GM23338 (cell line): ENCODE measurements at regions not wholly inside any gene's neighbourhood (a gene's known extent, or its start where the extent isn't known, plus 50 kb on each side); places are given as distances from the start of the nearest gene placed in this dataset.

Experiments
- ATAC-seq: fragments of 200-7000 bp; cut with Tn5 transposase; 3 replicates; pipeline ENCODE4 v1.9.1; 2020
- DNase-seq: peaks from one replicate; pipeline ENCODE4 v3.0.0-alpha.2; 2015; ENCODE audit warnings: low spot score
- H2AFZ ChIP-seq: fragments of 200-600 bp; sonication (generic); 2 replicates; pipeline ENCODE4 v1.8.0; 2016; ENCODE audit warnings: antibody characterized with exemption, mild to moderate bottlenecking, moderate library complexity
- H3F3A ChIP-seq: fragments of 200-600 bp; sonication (generic); replicated peaks from 2 replicates; pipeline ENCODE4 v1.8.0; 2017; ENCODE audit warnings: antibody characterized with exemption, mixed run types, low read depth
- H3K27ac ChIP-seq: fragments of 200-600 bp; sonication (generic); 2 replicates; pipeline ENCODE4 v1.6.1; 2016; ENCODE audit warnings: low read depth
- H3K27me3 ChIP-seq: fragments of 200-600 bp; sonication (generic); 2 replicates; pipeline ENCODE4 v1.8.0; 2016; ENCODE audit warnings: mild to moderate bottlenecking, mixed run types, moderate library complexity; ENCODE audit not compliant: insufficient read depth
- H3K36me3 ChIP-seq: fragments of 200-600 bp; sonication (generic); 2 replicates; pipeline ENCODE4 v1.8.0; 2016; ENCODE audit warnings: mild to moderate bottlenecking; ENCODE audit not compliant: insufficient read depth
- H3K4me1 ChIP-seq: fragments of 200-600 bp; sonication (generic); 2 replicates; pipeline ENCODE4 v1.8.0; 2016; ENCODE audit warnings: mild to moderate bottlenecking, moderate library complexity; ENCODE audit not compliant: insufficient read depth
- H3K4me2 ChIP-seq: fragments of 200-600 bp; sonication (generic); 2 replicates; pipeline ENCODE4 v1.7.1; 2017; ENCODE audit warnings: mixed run types
- H3K4me3 ChIP-seq: fragments of 200-600 bp; sonication (generic); 2 replicates; pipeline ENCODE4 v1.6.1; 2016; ENCODE audit warnings: mixed run types
- H3K79me2 ChIP-seq: fragments of 200-600 bp; sonication (generic); replicated peaks from 2 replicates; pipeline ENCODE4 v1.8.0; 2017; ENCODE audit warnings: mild to moderate bottlenecking; ENCODE audit not compliant: insufficient read depth
- H3K9me2 ChIP-seq: fragments of 200-600 bp; sonication (generic); 2 replicates; pipeline ENCODE4 v1.8.0; 2017; ENCODE audit not compliant: insufficient read depth
- H4K20me1 ChIP-seq: fragments of 200-600 bp; sonication (generic); replicated peaks from 2 replicates; pipeline ENCODE4 v1.8.0; 2017; ENCODE audit warnings: mild to moderate bottlenecking; ENCODE audit not compliant: insufficient read depth
- H3K27ac Mint-ChIP-seq: 2 replicates; pipeline ENCODE4 v1.8.0; 2020; ENCODE audit warnings: inconsistent platforms, mild to moderate bottlenecking, moderate library complexity, mixed read lengths
- H3K27me3 Mint-ChIP-seq: 3 replicates; pipeline ENCODE4 v1.8.0; 2022; ENCODE audit warnings: low read depth, mild to moderate bottlenecking, moderate library complexity, mixed read lengths, inconsistent platforms; ENCODE audit not compliant: insufficient read depth, poor library complexity
- H3K36me3 Mint-ChIP-seq: 3 replicates; pipeline ENCODE4 v1.8.0; 2021; ENCODE audit warnings: low read depth, mild to moderate bottlenecking, inconsistent platforms, moderate library complexity, mixed read lengths
- H3K4me1 Mint-ChIP-seq: 3 replicates; pipeline ENCODE4 v1.8.0; 2020; ENCODE audit warnings: mild to moderate bottlenecking, inconsistent platforms, mixed read lengths
- H3K4me3 Mint-ChIP-seq: 3 replicates; pipeline ENCODE4 v1.8.0; 2021; ENCODE audit warnings: moderate library complexity, mild to moderate bottlenecking, inconsistent platforms, mixed read lengths
- H3K9me3 Mint-ChIP-seq: 3 replicates; pipeline ENCODE4 v1.8.0; 2020; ENCODE audit warnings: moderate library complexity, mild to moderate bottlenecking, inconsistent platforms, mixed read lengths
- CREB1 ChIP-seq: fragments of 250-450 bp; sonication (Bioruptor Pico); IDR thresholded peaks from 2 replicates; pipeline ENCODE4 v1.5.0; 2020; ENCODE audit warnings: low read depth, mild to moderate bottlenecking, moderate library complexity
- CTCF ChIP-seq, 2 experiments: fragments of 200-600 bp in 1 of 2; sonication (generic) in 1 of 2; conservative IDR thresholded peaks; 2 replicates each; pipeline versions ENCODE4 v1.5.1 to v1.6.1; 2016 to 2017; ENCODE audit warnings: antibody characterized with exemption in 2 of 2, low read depth in 2 of 2, mild to moderate bottlenecking in 2 of 2, moderate library complexity in 1 of 2
- EZH2 ChIP-seq: fragments of 200-600 bp; sonication (generic); IDR thresholded peaks from one replicate; pipeline ENCODE4 v1.8.0; 2017; ENCODE audit warnings: antibody characterized with exemption, mild to moderate bottlenecking, low read depth; ENCODE audit not compliant: unreplicated experiment
- EZH2phosphoT487 ChIP-seq: fragments of 200-600 bp; sonication (generic); IDR thresholded peaks from one replicate; pipeline ENCODE4 v1.8.1; 2018; ENCODE audit warnings: antibody characterized with exemption; ENCODE audit not compliant: unreplicated experiment
- NANOG ChIP-seq: IDR thresholded peaks from 2 replicates; pipeline ENCODE4 v1.6.1; 2016; ENCODE audit warnings: antibody characterized with exemption, borderline replicate concordance
- POLR2AphosphoS5 ChIP-seq: IDR thresholded peaks from 2 replicates; pipeline ENCODE4 v1.6.1; 2016; ENCODE audit warnings: antibody characterized with exemption, low read depth
- REST ChIP-seq: IDR thresholded peaks from one replicate; pipeline ENCODE4 v1.6.1; 2018; ENCODE audit warnings: antibody characterized with exemption; ENCODE audit not compliant: unreplicated experiment
- ZNF331 ChIP-seq: fragments of 250-450 bp; sonication (Bioruptor Pico); IDR thresholded peaks from 2 replicates; pipeline ENCODE4 v1.5.0; 2020; ENCODE audit warnings: low read depth, mild to moderate bottlenecking, moderate library complexity
- ZNF462 ChIP-seq: fragments of 250-450 bp; sonication (Bioruptor Pico); IDR thresholded peaks from 2 replicates; pipeline ENCODE4 v1.5.0; 2020; ENCODE audit warnings: mild to moderate bottlenecking, moderate library complexity

- TF ChIP-seq REST (no peak), EZH2 (no peak)
Measured at GRCh38 chr13:34372581-34372980, 554.6 kb downstream of the RFC3 start (continued).

- Histone ChIP-seq H3K4me1 (peaks cover 22% of the 10 kb centered on the region), H3K27ac (no peak overlapping the region), H3K9me2 (no peaks in the 10 kb centered on the region; the same call in 1 of the 2 replicates), H3K79me2 (no peaks in the 10 kb centered on the region), H2AFZ (no peak overlapping the region), H3F3A (no peaks in the 10 kb centered on the region), H3K4me2 (peak overlapping the region; percentile 69), H4K20me1 (no peaks in the 10 kb centered on the region), H3K36me3 (no peaks in the 10 kb centered on the region), H3K4me3 (peak overlapping the region; percentile 26; the same call in 1 of the 2 replicates), H3K27me3 (no peaks in the 10 kb centered on the region)
- Mint-ChIP-seq H3K27ac (peak overlapping the region; percentile 70; the same call in 1 of the 2 replicates), H3K4me3 (no peak overlapping the region), H3K27me3 (no peaks in the 10 kb centered on the region), H3K36me3 (no peaks in the 10 kb centered on the region), H3K9me3 (no peaks in the 10 kb centered on the region), H3K4me1 (peaks cover 23% of the 10 kb centered on the region)
- peak; percentile 66 for ATAC-seq
- no peak for TF ChIP-seq NANOG
- peak; percentile 27 for DNase-seq
Measured at GRCh38 chr13:34376483-34376882, 558.5 kb downstream of the RFC3 start.

GRCh38 chr13:34381228-34381627 is 560.8 kb upstream of the NBEA start:
- H3K79me2 ChIP-seq = no peaks in the 10 kb centered on the region
- Mint-ChIP-seq H3K4me1 (peaks cover 13% of the 10 kb centered on the region), H3K4me3 (no peak overlapping the region), H3K36me3 (no peaks in the 10 kb centered on the region), H3K27ac (no peak overlapping the region), H3K9me3 (no peaks in the 10 kb centered on the region), H3K27me3 (no peaks in the 10 kb centered on the region)
- H2AFZ ChIP-seq = 0 out of 2 replicates have a peak overlapping the region, but pooled peaks have one; percentile 52
- H3K27me3 ChIP-seq = no peaks in the 10 kb centered on the region
- no peak overlapping the region for H3K4me2 ChIP-seq
- H3K4me3 ChIP-seq = no peak overlapping the region
- no peak overlapping the region for H3K27ac ChIP-seq
- peaks cover 10% of the 10 kb centered on the region for H3K4me1 ChIP-seq
- peaks cover 4% of the 10 kb centered on the region for H3K9me2 ChIP-seq
- no peaks in the 10 kb centered on the region for H3K36me3 ChIP-seq
- no peaks in the 10 kb centered on the region for H3F3A ChIP-seq
- DNase-seq (no peak), ATAC-seq (no peak)
- H4K20me1 ChIP-seq = no peaks in the 10 kb centered on the region
- TF ChIP-seq POLR2AphosphoS5 (no peak), ZNF462 (CRISPR knock-in tag) (no peak), CREB1 (CRISPR knock-in tag) (no peak), EZH2 (no peak), ZNF331 (CRISPR knock-in tag) (no peak), EZH2phosphoT487 (no peak), CTCF (conservative IDR thresholded peaks at IDR 0.05; ENCODE audit: low read depth in 2 of 2) (no peak), NANOG (no peak)
